HuH-7 (cell line): ENCODE measurements at regions not wholly inside any gene's neighbourhood (a gene's known extent, or its start where the extent isn't known, plus 50 kb on each side); places are given as distances from the start of the nearest gene placed in this dataset.

Experiments
- DNase-seq: peaks from one replicate; pipeline ENCODE4 v3.0.0; 2011; ENCODE audit warnings: low spot score

DNA sequence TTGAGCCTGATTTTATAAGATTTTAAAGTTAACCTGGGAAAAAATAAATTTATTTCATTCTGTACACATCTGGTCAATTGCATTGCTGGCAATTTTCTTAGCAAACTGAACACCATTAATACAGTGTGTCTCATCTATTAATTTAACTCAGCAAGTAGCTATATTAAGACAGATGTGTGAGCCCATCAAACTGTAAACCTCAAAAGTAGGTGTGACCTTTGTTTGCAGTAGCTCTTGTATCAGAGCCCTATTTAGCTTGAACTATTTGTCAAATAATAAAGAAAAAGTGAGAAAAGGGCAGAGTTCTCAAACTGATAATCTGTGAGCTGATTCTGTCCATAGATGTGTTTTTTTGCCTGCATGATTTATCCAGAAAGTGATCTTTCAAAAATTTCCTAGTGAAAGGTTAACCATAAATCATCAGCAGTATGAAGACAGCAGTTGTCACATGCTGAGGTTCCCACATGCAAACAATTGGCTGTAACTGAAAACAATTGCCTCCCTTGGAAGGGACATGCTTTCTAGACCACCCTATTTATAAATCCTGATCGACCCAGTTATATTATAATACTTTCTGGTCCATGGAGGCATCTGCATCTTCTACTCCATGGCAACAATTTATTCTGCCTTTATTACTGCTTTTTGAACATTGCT, 646.5 kb downstream of the NSUN3 start:
- DNase-seq, result no peak

- no peak for DNase-seq
Measured at GRCh38 chr3:94714194-94714593, 651.3 kb downstream of the NSUN3 start.

GRCh38 chr3:94716326-94717018, 653.6 kb downstream of the NSUN3 start:
- peak; percentile 4 for DNase-seq

- DNase-seq, result no peak
Measured at GRCh38 chr3:94734206-94734605, 671.3 kb downstream of the NSUN3 start.

GRCh38 chr3:94735354-94735753, 672.5 kb downstream of the NSUN3 start:
- no peak for DNase-seq

- no peak for DNase-seq
Measured at GRCh38 chr3:94737116-94737515, 674.3 kb downstream of the NSUN3 start.

- no peak for DNase-seq
Measured at GRCh38 chr3:94739420-94739819, 676.6 kb downstream of the NSUN3 start.

DNA sequence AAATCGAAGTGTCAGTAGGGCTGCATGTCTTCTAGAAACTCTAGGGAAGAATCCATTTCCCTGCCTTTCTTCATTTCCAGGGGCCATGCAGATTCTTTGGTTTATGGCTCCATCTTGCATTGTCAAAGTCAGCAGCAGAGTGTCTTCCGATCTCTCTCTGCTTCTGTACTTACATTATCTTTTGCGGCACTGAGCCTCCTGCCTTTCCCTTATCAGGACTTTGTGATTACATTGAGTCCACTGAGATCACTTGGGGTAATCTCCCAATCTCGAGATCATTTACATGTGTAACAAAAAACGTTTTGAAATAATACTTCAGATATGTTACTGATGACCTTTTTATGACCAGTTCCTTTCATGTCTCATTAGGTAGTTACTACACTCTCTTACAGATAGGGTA, 695.9 kb downstream of the NSUN3 start:
- DNase-seq, result no peak

- DNase-seq, result no peak
Measured at GRCh38 chr3:94772402-94772801, 709.5 kb downstream of the NSUN3 start.

GRCh38 chr3:94775746-94776145, 712.9 kb downstream of the NSUN3 start:
- DNase-seq, result no peak

DNA sequence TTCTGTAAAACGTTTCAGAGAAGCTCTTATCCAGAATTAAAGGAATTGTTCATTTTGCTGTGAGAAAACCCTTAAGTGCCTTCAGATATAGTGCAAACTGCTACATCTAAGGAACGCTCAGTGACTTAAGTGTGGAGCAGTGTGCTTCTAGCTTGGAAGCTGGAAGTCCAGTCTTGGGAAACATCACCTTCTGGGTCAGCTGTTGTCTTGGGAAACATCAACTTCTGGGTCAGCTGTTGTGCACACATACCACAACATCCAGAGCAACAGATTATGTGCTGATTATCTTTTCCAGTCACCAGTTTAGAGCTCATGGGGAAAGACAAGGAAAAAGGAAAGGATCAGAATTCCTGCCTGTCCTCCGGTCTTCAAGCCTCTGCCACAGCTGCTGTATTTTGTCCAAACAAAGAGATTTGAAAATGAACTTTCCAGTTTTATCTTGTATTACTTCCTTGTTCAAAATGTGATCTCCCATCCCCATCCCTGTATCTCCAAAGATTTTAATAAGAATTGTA, 713.6 kb downstream of the NSUN3 start:
- DNase-seq, result no peak

DNA sequence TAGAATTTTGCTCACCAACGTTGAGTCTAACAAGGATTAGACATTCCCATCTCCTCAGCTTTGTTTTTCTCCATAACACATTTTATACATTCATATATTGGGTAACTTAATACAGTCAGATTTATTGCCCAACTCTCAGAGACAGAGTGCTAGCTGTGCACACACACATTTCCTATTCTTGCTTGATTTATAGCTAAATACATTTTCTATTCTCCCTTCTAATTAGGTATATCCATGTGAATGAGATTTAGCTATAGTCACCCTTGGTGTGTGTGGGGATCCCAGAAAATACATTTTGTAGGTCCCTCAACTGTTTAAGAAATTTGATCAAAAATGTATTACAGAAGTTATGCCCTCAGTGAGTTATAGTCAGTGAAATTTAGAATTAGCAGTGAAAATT, 715.4 kb downstream of the NSUN3 start:
- DNase-seq, result no peak

DNA sequence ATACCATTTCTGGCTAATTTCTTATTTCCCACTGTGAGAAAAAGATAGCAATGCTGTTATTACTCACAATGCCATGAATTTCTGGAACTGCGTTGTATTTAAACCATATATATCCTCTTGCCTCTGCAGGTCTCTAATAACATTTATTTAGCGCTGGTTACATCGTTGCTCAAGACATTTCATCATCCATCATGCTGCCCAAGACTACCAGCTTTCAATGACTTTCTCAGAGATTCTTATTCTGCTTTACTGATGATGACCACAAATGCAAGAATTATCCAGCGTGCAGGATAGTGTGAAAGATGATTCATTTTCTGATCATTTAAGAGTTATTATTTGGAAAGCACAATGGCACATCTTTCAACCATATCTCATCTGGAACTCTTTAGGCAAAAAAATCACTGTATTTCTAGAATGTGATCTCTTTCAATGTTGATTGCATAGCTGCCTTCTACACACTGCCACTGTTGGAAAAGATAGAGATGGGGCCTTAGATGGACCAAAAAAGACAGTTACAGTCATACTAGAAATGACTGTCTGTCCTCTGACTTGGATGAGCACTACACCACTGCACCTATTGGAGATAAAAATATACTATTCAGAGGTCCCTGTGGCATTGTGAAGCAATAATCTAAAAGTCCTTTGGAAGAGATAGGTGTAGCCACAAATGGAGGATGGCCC, 716.1 kb downstream of the NSUN3 start:
- no peak for DNase-seq

DNA sequence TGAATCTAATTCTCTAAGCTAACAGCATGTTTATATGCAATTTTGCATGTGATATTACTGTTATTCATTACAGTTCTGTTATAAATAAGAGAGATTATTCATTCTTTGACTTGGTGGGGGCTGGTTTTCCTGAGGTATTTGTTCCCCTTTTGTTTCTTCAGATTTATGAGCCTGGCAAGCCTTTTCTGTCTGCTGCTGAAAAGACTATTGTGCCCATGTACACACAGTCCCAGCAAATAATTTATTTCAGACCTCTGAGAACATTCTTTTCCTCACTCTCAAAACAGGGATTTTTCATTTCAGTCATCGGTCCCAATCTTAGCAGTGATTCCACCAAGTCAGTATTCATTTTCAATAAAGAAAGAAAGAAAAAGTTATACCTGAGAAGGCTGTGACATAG, 716.8 kb downstream of the NSUN3 start:
- no peak for DNase-seq

DNA sequence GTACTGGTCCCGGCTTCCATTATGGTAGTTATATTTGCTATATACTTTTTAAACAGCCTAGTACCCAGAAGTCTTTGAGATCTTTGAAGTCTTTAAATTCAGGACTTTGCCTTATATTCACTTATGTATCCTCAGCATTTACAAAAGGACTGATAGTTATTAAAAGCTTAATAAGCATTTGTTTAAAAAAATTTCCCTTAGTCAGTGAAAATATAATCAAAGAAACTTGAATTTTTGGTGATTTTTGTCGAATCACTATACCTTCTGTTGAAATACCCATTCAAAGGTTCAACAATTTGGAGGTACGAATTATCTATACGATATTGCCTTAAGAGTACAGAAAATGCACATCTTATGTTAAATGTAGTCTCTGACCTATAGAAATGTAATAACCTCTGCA, 721.4 kb downstream of the NSUN3 start:
- no peak for DNase-seq

DNA sequence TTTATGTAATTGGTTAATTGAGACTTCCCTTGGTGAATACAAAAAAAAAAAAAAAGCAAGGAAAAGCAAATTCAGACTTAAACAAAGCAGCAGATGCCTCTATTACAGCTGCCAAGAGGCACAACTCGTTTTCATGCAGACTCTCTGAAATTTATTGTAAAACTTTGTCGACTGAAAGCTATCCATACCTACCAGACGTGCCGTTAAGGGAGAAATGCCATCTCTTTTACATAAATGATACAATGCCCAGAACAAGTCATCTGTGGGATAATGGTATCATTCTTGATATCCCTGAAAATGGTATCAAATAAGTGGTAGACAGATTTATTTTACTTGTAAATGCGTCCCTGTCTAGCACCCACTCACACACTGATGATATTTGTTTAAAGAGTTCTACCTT, 724.2 kb downstream of the NSUN3 start:
- no peak for DNase-seq

GRCh38 chr3:94787734-94788270, 724.9 kb downstream of the NSUN3 start:
- DNase-seq, result peak; percentile 20

- DNase-seq, result no peak
Measured at GRCh38 chr3:94794563-94794962, 731.7 kb downstream of the NSUN3 start.

DNA sequence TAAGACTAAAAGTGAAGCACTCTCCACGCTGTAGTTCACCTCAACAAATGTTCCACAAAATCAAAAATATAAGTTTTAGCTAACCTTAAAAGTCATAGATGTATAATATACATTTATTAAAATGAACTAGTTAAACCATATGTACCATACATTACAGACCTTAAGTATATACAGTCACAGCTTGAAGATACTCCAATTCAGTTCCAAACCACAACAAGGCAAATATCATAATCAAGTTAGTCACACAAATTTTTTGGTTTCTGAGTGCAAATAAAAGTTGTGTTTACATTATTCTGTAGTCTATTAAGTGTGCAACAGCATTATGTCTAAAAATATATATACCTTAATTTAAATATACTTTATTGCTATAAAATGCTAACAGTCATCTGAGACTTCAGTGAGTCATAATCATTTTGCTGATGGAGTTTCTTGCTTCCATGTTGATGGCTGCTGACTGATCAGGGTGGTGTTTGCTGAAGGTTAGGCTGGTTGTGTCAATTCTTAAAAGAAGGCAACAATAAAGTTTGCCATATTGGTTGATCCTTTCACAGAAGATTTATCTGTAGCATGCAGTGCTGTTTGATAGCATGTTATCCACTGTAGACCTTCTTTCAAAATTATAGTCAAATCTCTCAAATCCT, 736.7 kb downstream of the NSUN3 start:
- no peak for DNase-seq

DNA sequence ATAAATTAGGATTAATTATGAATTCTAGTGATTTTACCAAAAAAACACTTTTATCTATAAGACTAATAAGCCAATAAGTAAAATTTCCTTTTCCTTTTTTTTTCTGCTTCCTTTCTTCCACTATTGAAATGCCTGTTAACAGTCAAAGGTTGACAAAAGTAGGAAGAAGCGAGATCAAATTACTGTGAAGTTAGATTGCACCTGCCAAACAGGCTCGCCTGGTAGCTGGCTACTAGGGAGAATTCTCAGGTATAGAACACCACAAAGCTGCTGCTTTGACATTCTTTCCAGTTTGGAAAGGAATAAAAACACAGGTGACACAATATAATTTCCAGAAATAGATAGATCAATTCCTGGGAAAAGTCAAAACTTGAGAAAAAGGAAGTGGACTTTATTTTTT, 749.0 kb downstream of the NSUN3 start:
- DNase-seq, result no peak

GRCh38 chr3:94821241-94821640, 758.4 kb downstream of the NSUN3 start:
- DNase-seq, result no peak

DNA sequence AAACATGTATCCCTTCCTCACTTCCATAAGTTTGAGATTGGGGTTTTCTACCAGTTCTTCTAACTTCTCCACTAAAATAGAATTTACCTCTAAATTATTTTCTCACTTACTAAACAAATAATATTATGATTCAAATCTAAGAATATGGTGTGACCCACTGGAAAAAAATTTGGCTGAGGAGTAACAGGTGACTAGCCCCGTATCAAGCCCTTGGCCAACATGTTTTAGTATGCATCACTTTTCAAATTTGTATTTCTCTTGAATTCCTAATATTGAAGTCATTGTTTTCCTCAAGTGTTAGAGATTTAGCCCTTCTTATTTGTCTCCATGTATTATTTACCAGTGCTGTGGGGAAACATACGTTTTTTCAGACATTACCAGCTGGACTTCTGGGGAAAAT, 759.4 kb downstream of the NSUN3 start:
- no peak for DNase-seq
